ENCODE measurements at regions not wholly inside any gene's neighbourhood (a gene's known extent, or its start where the extent isn't known, plus 50 kb on each side); places are given as distances from the start of the nearest gene placed in this dataset.

DNA sequence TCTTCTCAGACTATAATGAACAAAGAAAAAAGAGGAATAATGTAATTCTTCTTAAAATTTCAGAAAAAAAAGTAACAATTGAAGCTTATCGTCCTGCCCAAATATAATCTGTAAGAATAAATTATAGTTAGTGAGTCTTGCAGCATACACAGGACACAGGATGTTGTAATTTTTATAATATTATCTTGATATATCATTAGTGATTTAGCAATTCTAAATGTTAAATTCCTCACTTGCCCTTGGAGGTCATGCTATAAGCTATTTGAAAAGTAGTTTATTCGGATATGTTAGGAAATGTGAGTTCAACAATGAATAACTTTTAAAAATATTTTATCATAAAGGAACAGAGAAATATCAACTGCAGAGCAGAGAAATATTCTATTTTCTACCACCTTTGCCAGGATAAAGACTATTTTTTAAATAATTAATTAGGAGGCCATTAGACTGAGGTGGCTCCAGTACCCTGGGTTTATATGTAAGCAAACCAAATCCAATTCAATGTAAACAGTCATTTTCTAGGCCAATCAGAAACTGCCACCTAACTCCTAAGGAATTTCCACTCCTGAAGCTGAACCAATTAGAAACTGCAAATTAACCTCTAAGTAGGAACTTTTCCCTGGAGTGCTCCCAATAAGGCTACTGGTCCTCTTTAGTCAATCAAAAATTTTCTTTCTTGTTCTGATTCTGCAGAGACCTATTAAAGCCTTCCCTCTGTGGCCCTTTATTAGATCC is 1109.3 kb downstream of the ROBO2 start:
- DNase-seq (ENCODE audit: low spot score) = no peak

DNA sequence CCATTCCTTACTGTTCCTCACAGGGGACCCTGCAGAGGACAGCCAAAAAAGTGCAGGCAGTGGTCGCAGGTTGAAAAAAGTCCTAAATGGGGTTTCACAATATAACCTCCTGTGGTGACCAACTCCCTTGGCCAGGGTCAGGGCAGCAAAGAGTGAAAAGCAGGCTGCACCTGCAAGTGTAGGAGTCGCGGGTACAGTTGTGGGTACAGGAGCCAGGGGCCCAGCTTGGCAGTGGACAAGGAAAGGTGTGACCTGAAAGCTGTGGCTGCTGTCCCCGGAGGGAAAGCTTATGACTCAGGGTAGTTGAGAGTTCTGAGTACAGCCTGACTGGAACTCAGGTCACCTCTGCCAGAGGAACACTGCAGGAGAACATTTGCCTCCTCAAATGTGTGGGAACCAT is 1114.1 kb downstream of the ROBO2 start:
- DNase-seq (ENCODE audit: low spot score) = no peak

DNA sequence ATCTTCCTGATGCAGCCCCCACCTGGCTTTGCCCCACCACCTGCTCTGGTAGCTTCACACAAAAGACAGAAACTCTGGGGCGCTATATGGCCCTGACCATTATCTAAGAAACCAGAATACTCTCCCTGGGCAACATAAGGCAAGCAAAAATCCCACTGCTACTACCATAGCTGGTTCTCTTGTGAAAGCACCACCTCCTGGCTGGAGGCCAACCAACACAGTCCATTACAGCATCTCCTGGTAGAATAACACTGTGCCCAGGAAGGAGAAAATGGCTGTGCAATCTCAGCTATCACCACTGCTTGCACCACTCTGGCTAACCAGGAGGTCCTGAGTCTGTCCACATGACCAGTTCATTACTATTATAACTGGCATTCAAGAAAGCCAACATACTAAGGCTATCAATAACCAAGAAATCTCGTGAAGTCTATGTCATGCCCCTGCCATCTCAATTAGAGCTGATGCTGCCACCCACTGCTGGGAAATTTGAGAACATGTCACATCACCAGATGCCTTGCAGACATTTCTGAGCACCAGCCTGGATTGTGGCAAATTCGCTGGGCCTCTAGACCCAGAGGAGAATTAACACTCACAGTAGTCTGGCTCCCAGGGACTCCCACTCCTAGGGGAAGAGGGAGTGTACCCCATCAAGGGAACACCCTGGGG is 1114.8 kb downstream of the ROBO2 start:
- no peak for DNase-seq (ENCODE audit: low spot score)

DNA sequence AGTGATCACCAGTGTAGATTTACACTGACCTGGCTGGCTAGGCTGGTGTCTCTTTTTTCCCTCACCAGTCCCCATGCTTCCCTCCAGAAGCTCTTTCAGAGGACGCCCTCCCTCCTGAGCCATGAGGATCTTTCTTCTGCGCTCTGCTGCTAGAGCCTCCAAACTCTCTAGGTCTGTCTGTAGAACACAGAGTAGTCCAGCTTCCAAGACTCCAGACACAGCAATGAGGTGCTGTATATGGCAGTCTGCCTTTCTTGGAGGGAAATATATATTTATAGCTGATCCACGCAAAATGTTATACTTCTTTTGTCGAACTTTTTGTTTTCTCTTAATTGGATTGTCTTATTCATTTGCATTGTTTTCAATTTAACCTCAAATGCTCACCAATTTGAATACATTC is 1121.8 kb downstream of the ROBO2 start:
- no peak for DNase-seq (ENCODE audit: low spot score)

DNA sequence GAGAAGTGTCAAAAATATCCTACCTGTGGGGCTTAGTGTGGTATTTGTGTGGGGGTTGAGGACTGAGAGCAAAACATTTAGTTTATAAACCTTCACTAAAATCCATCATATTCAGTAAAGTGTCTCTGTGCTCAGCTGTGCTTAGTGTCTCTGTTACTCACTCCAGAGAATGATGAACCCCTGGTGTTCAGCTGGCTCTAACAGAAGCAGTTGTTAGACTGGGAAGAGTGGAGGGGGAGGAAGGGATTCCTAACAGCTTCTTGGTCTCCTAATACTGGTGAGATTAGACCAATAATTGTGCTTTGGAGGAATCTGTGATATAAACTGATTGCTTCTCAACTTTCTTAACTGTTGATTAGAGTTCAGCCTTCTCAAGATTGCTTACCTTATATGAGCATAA is 1123.5 kb downstream of the ROBO2 start:
- no peak for DNase-seq (ENCODE audit: low spot score)

DNA sequence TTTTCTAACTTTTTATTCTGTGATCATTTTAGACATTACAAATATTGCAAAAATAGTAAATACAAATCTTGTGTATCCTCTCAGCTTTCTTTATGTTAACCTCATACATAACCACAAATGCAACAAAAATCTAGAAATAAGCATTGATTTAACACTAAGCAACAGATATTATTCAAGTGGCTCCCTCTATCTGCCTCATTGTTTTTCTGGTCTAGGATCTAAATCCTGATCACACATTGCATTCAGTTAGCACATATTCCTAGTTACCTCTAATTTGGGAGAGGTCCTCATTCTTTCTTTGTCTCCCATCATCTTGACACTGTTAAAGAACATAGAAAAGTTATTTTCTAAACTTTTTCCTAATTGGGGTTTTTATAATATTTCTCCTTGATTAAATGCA is 1126.0 kb downstream of the ROBO2 start:
- no peak for DNase-seq (ENCODE audit: low spot score)

DNA sequence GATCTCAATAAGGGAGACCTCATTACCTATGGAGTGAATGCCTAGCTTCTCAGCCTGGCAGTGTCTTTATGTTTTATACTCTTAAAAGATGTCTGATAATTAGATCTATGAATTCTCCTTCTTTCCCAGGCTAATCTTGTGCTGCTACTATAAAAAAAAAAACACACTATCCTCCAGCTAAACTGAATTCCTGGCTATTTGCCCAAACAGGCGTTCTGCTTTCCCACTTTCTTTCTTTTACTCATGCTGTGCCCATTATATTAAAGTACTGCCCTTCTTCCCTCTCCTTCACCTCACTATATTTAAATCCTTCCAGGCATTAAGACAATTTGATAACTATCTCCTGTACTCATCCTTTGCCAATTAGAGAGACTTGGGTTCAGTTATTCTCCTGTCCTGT is 1134.9 kb downstream of the ROBO2 start:
- DNase-seq (ENCODE audit: low spot score) = no peak

DNA sequence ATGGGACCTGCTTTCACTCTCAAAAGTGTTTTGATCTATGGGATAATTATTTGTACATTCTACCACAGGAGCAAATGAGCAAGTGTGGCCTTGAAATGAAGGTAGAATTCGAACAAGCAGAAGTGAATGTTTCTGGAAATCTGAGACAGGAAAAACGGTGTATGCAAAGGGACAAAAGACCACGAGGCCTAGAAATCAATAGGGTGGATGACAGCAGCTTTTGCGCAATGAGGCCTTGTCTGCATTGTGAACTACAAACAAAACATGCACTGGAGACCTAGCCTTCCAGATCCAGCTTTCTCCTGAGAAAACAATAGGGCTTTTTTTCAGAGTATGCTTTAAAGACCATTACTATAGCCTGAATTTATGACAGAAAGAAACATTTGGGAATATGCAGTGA is 1137.0 kb downstream of the ROBO2 start:
- DNase-seq (ENCODE audit: low spot score) = peak; percentile 8

DNA sequence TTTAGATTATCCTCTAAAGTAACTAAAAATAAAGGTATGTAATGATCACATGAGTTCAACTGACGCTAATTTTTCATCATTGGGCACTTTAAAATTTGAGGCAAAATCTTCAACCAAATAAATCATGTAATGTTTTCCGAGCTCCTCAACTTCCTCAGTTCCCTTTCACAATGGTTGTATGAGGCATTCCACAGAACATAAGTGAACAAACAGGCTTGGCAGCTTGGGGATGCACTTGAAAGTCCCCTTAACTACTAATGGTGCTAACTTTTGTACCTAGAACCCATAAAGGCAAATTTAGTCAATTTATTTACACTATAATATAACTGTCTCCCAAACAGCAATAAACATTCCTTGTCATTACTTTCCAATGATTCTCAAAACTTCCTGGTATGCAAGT is 1137.9 kb downstream of the ROBO2 start:
- DNase-seq (ENCODE audit: low spot score) = no peak

DNA sequence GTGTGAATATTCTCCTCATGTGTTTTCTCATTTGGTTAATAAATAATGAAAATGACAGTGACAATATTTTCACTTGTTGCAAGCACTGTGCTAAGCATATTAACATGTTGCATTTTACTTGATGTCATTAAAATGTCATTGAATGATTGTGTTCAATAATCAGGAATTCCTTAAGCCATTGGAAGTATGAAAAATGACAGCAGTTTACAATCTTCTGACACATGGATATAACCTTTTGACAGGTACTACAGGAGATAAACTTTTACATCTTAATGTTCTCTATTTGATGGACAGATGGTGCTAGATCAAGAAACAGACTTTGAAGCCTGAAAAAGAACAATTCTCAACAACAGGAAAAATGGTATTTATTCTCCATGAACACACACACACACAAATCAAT is 1138.3 kb downstream of the ROBO2 start:
- no peak for DNase-seq (ENCODE audit: low spot score)

DNA sequence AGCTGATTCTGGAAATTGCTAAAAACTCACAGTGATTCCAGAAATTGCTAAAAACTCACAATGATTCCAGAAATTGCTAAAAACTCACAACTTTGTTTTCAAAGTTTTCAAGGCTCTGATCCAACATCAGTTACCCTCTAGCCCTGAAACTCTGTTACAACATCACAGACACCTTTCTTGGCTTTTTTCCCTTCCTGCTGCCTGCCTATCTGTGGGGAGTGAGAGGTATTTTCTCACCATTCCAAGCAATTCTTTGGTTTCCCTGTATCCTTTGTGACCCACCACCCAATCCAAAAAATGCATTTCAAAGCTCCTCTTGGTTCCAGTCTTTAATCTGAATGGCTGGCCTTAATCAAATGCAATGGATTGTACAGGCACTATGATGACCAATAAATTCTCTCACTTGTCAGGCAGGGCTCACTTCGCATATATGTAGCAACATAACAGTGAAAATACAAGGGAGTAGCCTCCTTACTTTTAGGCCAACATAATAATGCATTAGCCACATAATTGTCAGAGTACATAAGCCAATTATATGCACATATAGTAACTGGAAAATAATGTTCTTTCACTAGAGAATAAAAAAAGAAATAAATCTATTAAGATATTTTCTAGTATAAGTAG is 1139.0 kb downstream of the ROBO2 start:
- no peak for DNase-seq (ENCODE audit: low spot score)

DNA sequence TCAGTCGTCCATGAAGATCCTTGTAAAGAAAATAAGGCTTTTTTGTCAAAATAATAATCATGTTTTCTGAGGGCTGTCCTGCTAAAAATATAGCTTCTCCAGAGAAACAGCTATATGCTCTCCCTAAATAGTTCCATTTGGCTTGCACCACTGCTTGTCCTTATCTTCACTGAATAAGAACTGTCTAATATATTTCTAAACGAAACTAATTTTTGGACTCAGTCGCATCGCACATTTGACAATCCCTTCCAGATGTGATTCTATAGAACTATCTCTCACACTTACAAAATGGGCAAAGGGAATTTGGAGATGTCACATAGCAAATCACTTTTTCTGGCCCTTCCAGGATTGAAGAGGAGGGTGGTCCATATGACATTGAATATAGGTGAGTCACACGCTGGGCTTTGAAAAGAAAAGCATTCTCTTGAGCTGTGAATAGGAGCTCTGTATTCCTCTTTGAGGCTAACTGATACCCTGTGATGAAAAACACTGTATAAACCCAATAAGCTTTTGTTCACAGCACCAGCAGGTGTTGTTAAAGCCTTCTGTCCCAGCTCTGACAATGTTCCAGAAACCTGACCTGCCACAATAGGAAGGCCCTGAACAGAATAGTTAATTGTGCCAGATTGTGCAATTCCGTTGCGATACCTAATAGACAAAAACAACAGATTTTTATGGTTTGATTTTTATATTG is 1144.2 kb downstream of the ROBO2 start:
- DNase-seq (ENCODE audit: low spot score) = peak; percentile 24

DNA sequence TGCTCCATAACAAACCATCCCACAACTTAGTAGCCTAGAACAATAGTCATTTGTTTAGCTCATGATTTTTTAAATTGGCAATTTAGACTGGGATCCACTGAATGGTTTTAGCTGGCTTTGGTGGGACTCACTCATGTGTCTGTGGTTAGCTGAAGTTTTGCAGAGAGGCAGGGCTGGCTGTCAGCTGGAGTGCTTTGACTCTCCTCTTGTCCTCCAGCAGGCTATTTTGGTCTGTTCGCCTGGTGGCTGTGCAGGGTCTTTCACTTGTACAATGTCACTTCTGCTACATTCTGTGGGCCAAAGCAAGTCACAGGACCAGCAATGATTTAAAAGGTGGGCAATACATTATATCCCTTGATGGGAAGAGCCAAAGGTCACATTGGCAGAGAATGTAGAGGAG is 1146.5 kb downstream of the ROBO2 start:
- DNase-seq (ENCODE audit: low spot score) = no peak

DNA sequence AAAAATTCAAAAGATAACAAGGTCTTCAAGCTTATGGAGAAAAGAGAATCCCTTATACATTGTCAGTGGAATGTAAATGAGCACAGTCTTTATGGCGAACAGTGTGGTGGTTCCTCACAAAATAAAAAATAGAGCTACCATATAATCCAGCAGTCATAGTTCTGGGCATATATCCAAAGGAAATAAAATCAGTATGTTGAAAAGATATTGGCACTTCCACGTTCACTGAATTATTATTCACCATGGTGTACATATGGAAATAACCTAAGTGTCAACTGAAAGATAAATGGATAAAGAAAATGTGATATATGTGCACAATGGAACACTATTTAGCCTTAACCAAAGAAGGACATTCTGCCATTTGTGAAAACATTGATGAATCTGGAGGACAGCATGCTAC is 1161.2 kb downstream of the ROBO2 start:
- no peak for DNase-seq (ENCODE audit: low spot score)

DNA sequence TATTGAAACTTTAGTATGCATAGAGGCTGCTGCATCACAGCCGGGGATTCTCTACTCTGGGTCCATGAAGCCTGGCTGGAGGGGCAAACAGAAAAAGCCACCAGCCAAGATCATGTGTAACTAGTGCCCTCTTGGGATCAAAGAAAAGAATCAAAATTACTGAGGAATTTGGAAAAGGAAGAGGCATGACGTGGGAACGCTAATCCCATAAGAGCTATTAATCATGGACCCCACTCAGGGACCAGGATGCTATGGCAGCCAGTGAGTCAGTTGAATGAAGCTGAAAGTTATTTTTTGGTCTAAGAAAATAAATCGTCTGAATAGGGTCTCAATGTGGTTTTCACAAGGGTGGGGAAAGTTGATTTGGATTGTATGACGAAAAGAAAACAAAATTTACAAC is 1165.1 kb downstream of the ROBO2 start:
- DNase-seq (ENCODE audit: low spot score) = peak; percentile 16

DNA sequence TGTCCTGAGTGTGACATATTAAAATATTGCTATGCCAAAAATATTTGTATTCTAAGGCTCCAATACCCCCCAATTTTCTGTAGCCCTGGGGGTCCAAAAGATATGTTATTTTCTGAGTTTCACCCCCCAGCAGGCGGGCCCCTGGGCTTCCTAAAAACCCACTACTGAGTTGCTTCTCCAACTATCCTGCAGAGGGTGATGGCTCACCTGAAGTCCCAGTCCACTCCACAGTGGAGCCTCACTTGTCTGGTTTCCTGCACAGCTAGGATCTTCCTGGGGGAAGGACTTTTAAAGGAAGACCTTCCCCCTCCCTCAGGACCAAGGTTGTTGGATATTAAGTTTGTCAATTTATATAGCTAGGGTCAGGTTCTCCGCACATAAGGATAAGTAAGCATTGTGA is 1181.4 kb downstream of the ROBO2 start:
- DNase-seq (ENCODE audit: low spot score) = no peak

DNA sequence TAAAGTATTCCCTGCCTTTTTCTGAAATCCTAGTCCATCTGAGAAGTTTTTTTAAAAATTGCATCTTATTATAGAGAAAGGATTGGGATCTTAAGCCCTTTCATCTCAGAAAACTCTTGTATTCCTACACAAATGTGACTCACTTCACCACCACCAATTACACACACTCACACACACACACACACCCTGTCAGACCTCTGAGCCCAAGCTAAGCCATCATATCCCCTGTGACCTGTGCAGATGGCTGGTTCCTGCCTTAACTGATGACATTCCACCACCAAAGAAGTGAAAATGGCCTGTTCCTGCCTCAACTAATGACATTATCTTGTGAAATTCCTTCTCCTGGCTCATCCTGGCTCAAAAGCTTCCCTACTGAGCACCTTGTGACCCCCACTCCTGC is 1181.9 kb downstream of the ROBO2 start:
- DNase-seq (ENCODE audit: low spot score) = no peak

DNA sequence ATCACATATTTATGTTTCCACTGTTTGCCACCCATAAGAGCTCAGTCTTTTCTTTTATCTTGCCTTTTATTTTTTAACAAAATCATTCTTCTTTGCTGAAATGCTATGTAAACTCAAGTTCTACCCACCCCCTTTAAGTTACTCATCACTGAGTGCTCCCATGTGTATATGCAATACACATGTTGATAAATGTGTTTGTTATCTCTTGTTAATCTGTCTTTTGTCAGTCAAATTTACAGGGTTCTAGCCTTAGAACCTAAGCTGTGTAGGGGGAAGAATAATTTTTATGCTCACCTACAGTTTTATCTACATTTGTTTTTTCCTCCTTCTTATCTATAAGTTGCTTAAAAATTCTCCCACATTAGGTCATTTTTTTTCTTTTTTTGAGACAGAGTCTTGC is 1195.9 kb downstream of the ROBO2 start:
- DNase-seq (ENCODE audit: low spot score) = no peak

DNA sequence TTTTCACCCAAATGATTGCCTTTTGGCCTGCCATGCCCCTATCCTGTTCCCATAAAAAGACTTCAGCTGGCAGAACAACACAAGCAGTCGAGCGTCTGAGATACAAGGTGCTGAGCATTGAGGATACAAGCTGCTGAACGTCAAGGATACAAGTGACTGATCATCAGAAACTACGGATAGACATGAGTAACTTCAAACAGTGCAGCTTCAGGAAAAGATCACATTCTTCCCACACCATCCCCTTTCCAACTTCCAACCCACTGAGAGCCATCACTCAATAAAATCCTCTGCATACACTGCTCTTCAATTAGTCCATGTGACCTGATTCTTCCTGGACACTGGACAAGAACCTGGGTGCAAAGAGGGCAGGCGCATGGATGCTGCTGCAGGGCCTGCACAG is 1198.9 kb downstream of the ROBO2 start:
- DNase-seq (ENCODE audit: low spot score) = no peak

DNA sequence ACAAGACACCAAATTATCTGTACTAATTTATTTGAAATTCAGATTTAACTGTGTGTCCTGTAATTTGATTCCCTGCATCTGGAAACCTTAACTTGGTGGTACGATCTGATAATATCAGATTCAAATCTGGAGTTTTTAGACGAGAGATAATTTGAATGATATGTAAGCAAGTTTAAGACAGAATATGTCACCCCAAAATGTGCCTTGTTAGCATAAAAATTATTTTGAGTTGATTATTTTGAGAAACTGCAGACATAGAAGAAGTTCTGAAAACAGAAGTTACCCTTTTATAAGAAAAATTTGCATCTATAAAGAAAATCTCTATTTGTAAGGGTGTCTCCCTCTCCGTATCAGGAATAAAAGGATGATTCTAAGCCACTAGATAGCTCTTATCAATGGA is 1202.8 kb downstream of the ROBO2 start:
- no peak for DNase-seq (ENCODE audit: low spot score)

DNA sequence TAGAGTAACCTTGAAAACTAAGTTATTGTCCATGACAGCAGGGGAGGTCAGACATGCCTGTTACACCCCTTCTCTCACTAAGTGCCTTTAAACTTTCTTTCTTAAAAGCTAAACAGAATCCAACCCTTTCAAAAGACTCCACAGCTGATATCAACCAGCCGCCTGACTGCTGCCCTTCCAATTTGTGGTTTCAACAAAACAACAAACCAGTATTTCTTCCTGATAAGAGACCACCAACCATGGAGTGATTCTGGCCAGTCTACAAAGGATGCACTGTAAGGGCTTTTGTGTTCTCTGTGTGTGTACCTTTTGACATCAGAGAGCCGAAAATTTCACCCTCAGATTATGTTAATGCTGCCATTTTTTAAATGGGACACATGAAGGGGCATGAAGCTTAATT is 1204.2 kb downstream of the ROBO2 start:
- DNase-seq (ENCODE audit: low spot score) = no peak

DNA sequence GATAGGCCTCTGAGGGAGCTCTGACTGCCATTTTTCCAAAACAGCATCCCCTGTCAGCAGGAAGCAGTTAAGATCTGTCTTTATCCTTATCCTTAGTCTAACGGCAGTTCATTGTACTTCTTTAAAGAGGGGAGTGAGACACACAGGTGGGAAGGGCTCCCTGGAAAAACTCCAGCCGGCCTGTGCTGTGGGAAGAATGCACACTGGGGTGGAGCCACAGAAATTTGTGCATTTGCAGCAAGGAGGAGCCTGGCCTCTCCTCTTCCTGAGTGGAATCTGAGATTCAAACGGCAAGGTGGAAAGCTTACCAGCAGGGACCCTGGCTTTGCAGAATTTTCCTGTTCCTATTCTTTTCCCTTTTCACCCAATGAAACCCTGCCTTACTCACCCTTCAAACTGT is 1209.4 kb downstream of the ROBO2 start:
- no peak for DNase-seq (ENCODE audit: low spot score)

DNA sequence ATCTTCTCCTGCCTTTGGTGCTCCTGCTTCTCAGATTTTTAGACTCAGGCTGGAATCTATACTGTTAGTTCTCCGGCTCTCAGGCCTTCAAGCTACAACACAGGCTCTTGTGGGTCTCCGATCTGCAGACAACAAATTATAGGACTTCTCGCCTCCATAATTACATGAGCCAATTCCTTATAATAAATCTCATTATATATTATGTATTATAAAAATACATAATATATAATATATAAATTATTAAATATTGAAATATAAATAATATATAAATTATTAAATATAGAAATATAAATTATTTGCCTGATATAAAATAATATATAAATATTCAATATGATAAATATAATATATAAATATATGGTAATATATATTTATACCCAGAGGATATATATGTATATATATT is 1214.0 kb downstream of the ROBO2 start:
- no peak for DNase-seq (ENCODE audit: low spot score)

All from pons (tissue), 1 donor.